ENCODE measurements at regions not wholly inside any gene's neighbourhood (a gene's known extent, or its start where the extent isn't known, plus 50 kb on each side); places are given as distances from the start of the nearest gene placed in this dataset.

GRCh38 chr12:125687403-125687802 lies 622.2 kb downstream of the AACS start:
- TF ChIP-seq CTCF (IDR thresholded peaks at IDR 0.05; ENCODE audit: insufficient read depth, low read length) = no peak
- TF ChIP-seq GABPA (IDR thresholded peaks at IDR 0.05; ENCODE audit: low read depth) = no peak
- TF ChIP-seq REST (IDR thresholded peaks at IDR 0.05; ENCODE audit: insufficient replicate concordance, low read depth) = no peak
- TF ChIP-seq SPI1 (IDR thresholded peaks at IDR 0.05; ENCODE audit: borderline replicate concordance, low read depth) = no peak
- TF ChIP-seq POLR2AphosphoS5 (IDR thresholded peaks at IDR 0.05; ENCODE audit: low read depth) = no peak
- H3K4me3 ChIP-seq (replicated peaks; ENCODE audit: insufficient read depth, low read length) = no peak overlapping the region
- H3K27me3 ChIP-seq (ENCODE audit: insufficient read depth, poor library complexity, severe bottlenecking) = no peaks in the 10 kb centered on the region
- no peak for DNase-seq (ENCODE audit: low read depth in 1 of 2, low spot score in 1 of 2)
- H3K27ac ChIP-seq (replicated peaks) = no peak overlapping the region

- no peak for DNase-seq (ENCODE audit: low read depth in 1 of 2, low spot score in 1 of 2)
- TF ChIP-seq REST (IDR thresholded peaks at IDR 0.05; ENCODE audit: insufficient replicate concordance, low read depth) (no peak), GABPA (IDR thresholded peaks at IDR 0.05; ENCODE audit: low read depth) (no peak), CTCF (IDR thresholded peaks at IDR 0.05; ENCODE audit: insufficient read depth, low read length) (no peak), POLR2AphosphoS5 (IDR thresholded peaks at IDR 0.05; ENCODE audit: low read depth) (no peak), SPI1 (IDR thresholded peaks at IDR 0.05; ENCODE audit: borderline replicate concordance, low read depth) (no peak)
- Histone ChIP-seq H3K27ac (replicated peaks) (no peak overlapping the region), H3K4me3 (replicated peaks; ENCODE audit: insufficient read depth, low read length) (no peak overlapping the region), H3K27me3 (ENCODE audit: insufficient read depth, poor library complexity, severe bottlenecking) (no peaks in the 10 kb centered on the region)
These were observed 622.6 kb downstream of the AACS start for GRCh38 chr12:125687820-125688219.

GRCh38 chr12:125688223-125688622 lies 623.0 kb downstream of the AACS start:
- DNase-seq (ENCODE audit: low read depth in 1 of 2, low spot score in 1 of 2) = no peak
- Histone ChIP-seq H3K4me3 (replicated peaks; ENCODE audit: insufficient read depth, low read length) (no peak overlapping the region), H3K27me3 (ENCODE audit: insufficient read depth, poor library complexity, severe bottlenecking) (no peaks in the 10 kb centered on the region), H3K27ac (replicated peaks) (no peak overlapping the region)
- TF ChIP-seq GABPA (IDR thresholded peaks at IDR 0.05; ENCODE audit: low read depth) (no peak), REST (IDR thresholded peaks at IDR 0.05; ENCODE audit: insufficient replicate concordance, low read depth) (no peak), SPI1 (IDR thresholded peaks at IDR 0.05; ENCODE audit: borderline replicate concordance, low read depth) (no peak), POLR2AphosphoS5 (IDR thresholded peaks at IDR 0.05; ENCODE audit: low read depth) (no peak), CTCF (IDR thresholded peaks at IDR 0.05; ENCODE audit: insufficient read depth, low read length) (no peak)

Data from HL-60 (cell line).